GM19452 (cell line): ENCODE measurements at regions not wholly inside any gene's neighbourhood (a gene's known extent, or its start where the extent isn't known, plus 50 kb on each side); places are given as distances from the start of the nearest gene placed in this dataset.

Experiments used
- ATAC-seq: cut with Tn5 transposase; IDR thresholded peaks from one replicate; pipeline ENCODE4 v1.9.1; 2021; ENCODE audit not compliant: unreplicated experiment

DNA sequence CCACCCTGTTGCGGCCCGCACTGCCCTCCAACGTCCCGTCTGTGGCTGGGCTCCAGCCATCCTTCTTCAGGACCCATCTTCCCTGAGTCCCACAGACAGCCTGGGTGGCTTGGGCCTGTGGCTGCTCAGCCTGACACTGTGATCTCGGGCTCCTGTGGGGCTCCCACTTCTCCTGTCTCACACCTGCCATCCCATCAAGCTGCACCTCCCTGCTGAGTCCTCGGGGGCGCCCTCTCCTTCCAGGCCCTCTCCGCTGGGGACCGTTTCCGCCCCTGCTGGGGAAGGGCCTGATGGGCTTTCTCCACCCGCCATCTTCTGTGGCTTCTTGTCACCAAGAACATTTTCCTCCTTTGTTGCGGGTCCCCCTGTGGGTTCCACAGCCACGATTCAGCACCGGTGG is 173.8 kb upstream of the PPP2R2D start:
- no peak for ATAC-seq

DNA sequence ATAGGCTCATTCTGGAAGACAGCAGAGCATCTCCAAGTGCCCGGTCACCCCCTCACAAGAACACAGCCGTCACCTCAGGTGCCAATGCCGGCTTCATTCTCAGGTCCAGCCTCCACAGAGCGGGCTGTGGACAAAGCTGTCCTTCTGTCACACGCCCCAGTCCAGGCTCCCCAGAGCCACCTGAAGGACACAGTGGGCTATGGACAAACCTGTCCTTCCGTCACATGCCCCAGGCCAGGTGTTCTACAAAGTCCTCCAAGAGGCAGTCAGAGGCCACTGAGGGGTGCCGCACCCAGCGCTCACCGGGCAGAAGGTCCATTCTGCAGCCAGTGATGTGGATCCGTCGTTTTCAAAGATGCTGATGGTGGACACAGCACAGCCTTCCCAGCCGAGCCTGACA is 173.2 kb upstream of the PPP2R2D start:
- no peak for ATAC-seq

GRCh38 chr10:131728286-131729228 is 172.3 kb upstream of the PPP2R2D start:
- no peak for ATAC-seq

- ATAC-seq: no peak
Observed at GRCh38 chr10:131729361-131729760, 171.4 kb upstream of the PPP2R2D start.

DNA sequence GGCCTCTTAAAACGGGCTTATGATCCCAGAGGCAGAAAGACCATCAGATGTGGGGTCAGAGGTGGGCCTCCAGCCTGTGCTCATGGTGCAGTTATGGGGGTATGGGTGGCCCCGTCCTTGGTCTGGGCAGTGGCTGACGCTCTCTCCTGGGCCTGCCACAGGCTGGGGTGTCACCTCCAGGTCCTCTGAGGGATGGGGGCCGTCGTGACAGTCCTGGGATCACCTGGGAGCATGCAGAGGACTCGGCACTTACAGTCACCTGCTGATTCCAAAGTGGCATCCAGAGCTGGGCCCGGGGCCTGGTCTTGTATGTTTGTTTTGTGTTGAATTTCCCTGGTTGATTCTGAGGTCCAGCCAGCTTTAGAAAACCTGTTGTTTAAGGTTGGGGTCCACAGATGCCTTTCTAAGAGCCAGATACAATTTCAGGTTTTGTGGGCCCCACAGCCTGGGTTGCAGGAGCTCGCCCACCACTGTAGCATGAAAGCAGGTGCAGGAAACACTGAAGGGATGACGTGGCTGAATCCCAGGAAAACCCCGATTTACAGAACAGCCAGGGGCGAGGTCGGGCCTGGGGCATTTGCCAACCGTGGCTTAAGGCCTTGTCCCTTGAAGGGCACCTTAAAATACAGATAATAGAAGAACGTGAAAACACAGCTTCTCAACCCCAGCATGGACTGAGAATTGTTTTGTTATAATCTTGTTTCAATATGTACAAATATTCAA is 170.7 kb upstream of the PPP2R2D start:
- ATAC-seq: no peak

DNA sequence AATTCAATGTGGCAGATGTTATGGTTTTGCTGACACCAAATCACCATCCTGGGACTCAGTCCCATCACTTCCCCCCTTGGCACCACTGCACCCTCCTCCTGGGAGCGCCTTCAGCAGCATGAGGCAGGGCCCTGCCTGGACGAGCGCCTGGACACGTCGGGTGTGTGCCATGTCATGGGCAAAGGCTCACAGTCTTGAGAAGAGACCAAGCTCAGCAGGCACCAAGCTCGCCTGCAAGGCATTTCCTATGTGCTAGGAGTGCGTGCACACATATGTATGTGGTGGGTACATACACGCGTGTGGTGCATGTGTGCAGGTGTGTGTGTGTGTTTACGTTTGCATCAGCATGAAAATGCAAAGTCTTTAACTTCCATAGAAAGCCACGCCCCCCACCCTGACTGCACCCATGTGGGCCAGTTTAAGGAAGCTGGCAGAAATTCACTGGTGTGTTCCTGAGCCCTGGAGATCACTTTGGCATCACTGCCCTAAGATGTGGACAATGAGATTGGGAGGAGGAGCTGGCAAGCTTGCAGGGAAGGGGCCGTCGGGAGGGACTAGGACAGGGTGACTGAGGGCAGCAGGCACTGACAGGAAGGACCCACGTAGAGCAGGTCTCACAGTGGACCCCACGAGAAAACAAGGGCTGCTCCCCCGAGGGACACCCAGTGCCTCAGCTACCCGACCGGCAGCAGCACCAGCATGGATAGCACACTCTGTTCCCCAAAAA is 169.9 kb upstream of the PPP2R2D start:
- ATAC-seq: no peak

GRCh38 chr10:131731780-131732630 is 168.8 kb upstream of the PPP2R2D start:
- no peak for ATAC-seq

GRCh38 chr10:131732631-131733127 is 168.1 kb upstream of the PPP2R2D start:
- ATAC-seq: no peak

GRCh38 chr10:131733596-131733995 is 167.2 kb upstream of the PPP2R2D start:
- no peak for ATAC-seq

- no peak for ATAC-seq
Observed at GRCh38 chr10:131735577-131735976, 165.2 kb upstream of the PPP2R2D start.

DNA sequence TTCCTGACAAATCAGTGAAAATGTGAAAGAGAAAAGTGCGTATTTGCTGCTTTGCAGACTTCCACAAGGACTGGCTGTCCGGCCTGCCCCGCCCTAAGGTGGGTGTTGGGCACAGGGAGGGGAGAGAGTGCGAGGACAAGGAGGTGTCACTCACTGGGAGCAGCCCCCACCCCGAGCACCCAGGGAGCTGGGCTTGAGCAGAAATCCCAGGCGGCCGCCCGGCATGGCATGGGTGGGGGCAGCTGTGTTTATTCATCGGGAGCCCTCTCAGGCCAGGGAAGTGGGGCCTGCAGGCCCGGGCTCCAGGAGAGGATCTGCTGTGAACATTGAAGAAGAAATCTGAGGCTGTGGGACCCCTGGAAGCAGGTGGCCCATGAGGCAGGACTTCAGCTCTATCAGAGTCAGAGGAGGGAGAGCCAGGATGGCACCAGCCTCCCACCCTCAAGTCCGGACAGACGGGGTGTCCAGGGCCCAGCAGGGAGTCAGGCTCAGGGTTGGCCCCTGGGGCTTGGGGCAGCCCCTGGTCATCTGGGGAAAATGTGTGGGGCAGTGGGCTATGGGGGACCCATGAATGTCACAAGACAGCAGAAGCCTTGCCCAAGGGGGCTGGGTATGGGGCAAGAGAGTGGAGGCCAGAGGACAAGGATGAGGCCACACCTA is 164.4 kb upstream of the PPP2R2D start:
- ATAC-seq: no peak

DNA sequence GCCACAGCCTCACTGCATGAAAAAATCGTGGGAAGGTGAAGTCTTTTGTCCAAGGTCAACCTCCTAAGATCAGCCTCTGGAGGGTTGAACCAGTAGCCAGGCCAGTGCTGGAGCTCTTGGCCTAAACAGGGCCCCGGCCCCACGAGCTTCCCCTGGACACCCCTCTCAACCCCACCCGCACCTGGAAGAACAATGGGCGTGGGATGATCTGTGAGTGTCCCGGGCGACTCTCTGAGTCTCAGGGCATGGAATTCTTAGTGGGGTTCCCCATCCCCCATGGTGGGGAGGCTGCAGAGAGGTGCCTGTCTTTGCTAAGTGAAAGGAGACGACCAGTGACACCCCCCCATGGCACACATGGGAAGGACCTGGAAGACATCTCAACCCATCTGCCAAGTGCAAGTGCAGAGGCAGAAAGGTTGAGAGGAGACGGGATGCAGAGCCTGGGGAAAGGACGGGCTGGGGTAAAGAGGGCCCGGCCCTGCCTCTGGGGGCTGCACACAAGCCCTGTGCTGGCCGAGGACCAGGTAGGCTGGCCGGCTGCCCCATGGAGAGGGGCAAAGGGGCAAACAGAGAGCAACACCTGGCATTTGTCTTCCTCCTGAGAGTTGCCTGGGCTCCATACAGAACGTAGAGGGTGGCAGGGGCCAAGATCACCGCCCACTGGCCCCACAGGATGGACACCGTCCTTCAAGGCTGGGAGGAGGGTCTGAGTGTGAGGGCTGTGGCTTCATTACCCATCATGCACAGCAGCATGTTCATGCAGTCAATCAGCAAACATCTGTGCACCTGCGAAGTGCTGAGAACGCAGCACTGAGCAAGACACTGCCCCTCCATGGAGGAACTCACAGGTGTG is 163.0 kb upstream of the PPP2R2D start:
- ATAC-seq: no peak

DNA sequence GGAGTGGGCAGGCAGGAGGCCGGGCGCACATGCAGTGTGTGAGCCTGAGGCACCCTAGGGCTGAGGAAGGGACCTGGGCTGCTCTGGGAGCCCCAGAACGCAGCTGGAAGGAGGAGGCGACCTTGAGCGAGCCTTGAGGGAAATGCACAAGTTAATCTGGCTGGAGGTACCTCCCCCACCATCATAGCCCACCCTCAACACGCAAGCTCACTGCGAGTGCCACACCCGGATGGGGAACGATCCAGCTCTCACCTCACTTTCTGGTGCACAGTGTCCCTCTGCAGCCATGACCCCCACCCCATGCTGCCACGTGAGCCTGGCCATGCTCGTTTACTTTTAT is 162.4 kb upstream of the PPP2R2D start:
- no peak for ATAC-seq

- ATAC-seq: no peak
Observed at GRCh38 chr10:131739206-131739605, 161.6 kb upstream of the PPP2R2D start.

- no peak for ATAC-seq
Observed at GRCh38 chr10:131742500-131742951, 158.3 kb upstream of the PPP2R2D start.

- no peak for ATAC-seq
Observed at GRCh38 chr10:131743190-131744151, 157.3 kb upstream of the PPP2R2D start.

DNA sequence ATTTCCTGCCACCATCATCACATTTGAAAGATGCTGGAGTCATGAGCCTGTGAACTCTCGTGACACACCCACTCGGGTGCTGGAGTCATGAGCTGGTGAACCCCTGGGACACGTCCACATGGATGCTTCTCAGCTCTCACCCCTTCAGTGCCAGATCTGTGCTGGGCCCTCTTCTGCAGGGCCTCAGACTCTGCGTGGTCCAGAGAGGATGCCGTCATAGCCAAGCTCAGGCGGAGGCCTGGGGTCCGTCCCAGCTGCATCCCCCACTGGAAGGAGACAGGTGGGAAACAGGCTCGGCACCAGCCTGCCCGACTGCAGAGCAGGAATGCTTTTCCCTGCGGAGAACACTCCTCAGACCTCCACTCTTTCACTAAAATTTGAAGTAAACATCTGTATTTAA is 156.5 kb upstream of the PPP2R2D start:
- no peak for ATAC-seq

- no peak for ATAC-seq
Observed at GRCh38 chr10:131745591-131745990, 155.2 kb upstream of the PPP2R2D start.
